Right cardiac atrium (tissue), 5 donors: ENCODE measurements at regions not wholly inside any gene's neighbourhood (a gene's known extent, or its start where the extent isn't known, plus 50 kb on each side); places are given as distances from the start of the nearest gene placed in this dataset.

Experiments used
- ATAC-seq, 2 donors: fragments of 200-7000 bp; cut with Tn5 transposase; one replicate each; pipeline versions ENCODE4 v1.8.0 to v1.9.1; 2020; ENCODE audit warnings: moderate library complexity in 2 of 2, mild to moderate bottlenecking in 1 of 2
- DNase-seq, 3 donors: peaks; one replicate each; pipeline ENCODE4 v3.0.0-alpha.2; 2020
- H3K27ac ChIP-seq: one replicate; pipeline ENCODE4 v1.5.1; 2013; ENCODE audit warnings: mild to moderate bottlenecking, low read length, control low read depth, moderate library complexity
- H3K27me3 ChIP-seq: one replicate; pipeline ENCODE4 v1.6.1; 2013; ENCODE audit not compliant: control insufficient read depth, insufficient read depth
- H3K4me1 ChIP-seq: one replicate; pipeline ENCODE4 v1.6.1; 2013; ENCODE audit warnings: low read length; ENCODE audit not compliant: control insufficient read depth, insufficient read depth
- H3K4me3 ChIP-seq: one replicate; pipeline ENCODE4 v1.5.1; 2013; ENCODE audit warnings: low read length, control low read depth
- H3K9me3 ChIP-seq: one replicate; pipeline ENCODE4 v1.6.1; 2013; ENCODE audit warnings: low read length; ENCODE audit not compliant: control insufficient read depth
- WGBS: extraction: QIAGEN DNeasy Blood & Tissue Kit; methylation state at CpG from one replicate; pipeline ENCODE4 v1.1.7; 2013; 5-methylcytosine and 5-hydroxymethylcytosine counted together
- intact Hi-C, 4 donors: fragments of 100-400 bp; cut with DNase I; formaldehyde crosslinking; loops; one replicate each; pipeline versions ENCODE4 v1.11.0 to v1.14.0; 2022 to 2023
- donor health status: healthy with polysubstance abuse.
- donor health status: DM: no; HTN: yes; CAD: no.
- donor health status: DM: no; HTN: no; CAD: no.
- donor health status: DM: no; HTN: yes; CAD: no; lungs with severe emphysema.
- donor health status: DM: yes; HTN: yes; CAD: no.

- Histone ChIP-seq H3K4me1 (no peaks in the 10 kb centered on the region), H3K9me3 (no peaks in the 10 kb centered on the region), H3K27ac (no peak overlapping the region), H3K4me3 (no peak overlapping the region), H3K27me3 (no peaks in the 10 kb centered on the region)
- WGBS = 64% methylated on average over 8 of the region's 8 CpGs
- DNase-seq (peak in 1 of 3 donors; percentile 28), ATAC-seq (peak in 1 of 2 donors; percentile 52)
- intact Hi-C loops = no loop called here
Measured at GRCh38 chr12:58443981-58444371, 476.3 kb downstream of the LRIG3 start.

- DNase-seq (peak in 1 of 3 donors; percentile 41), ATAC-seq (peak in 1 of 2 donors; percentile 72)
- WGBS = 39% methylated on average over 2 of the region's 2 CpGs
- intact Hi-C loops = no loop called here
- Histone ChIP-seq H3K9me3 (no peaks in the 10 kb centered on the region), H3K4me1 (no peaks in the 10 kb centered on the region), H3K27me3 (no peaks in the 10 kb centered on the region), H3K4me3 (no peak overlapping the region), H3K27ac (no peak overlapping the region)
Measured at GRCh38 chr12:58450868-58451482, 469.3 kb downstream of the LRIG3 start.

GRCh38 chr12:58452546-58452945 is 467.8 kb downstream of the LRIG3 start:
- no peaks in the 10 kb centered on the region for H3K9me3 ChIP-seq
- intact Hi-C loops = no loop called here
- 45% methylated on average over 2 of the region's 2 CpGs for WGBS
- no peaks in the 10 kb centered on the region for H3K27me3 ChIP-seq
- no peak for DNase-seq
- H3K4me3 ChIP-seq = no peak overlapping the region
- no peak overlapping the region for H3K27ac ChIP-seq
- no peak for ATAC-seq
- no peaks in the 10 kb centered on the region for H3K4me1 ChIP-seq

GRCh38 chr12:58453306-58453705 is 467.0 kb downstream of the LRIG3 start:
- DNase-seq (no peak), ATAC-seq (no peak)
- no peak overlapping the region for H3K27ac ChIP-seq
- intact Hi-C loops = no loop called here
- H3K4me1 ChIP-seq = no peaks in the 10 kb centered on the region
- 68% methylated on average over 3 of the region's 3 CpGs for WGBS
- H3K4me3 ChIP-seq = no peak overlapping the region
- no peaks in the 10 kb centered on the region for H3K27me3 ChIP-seq
- no peaks in the 10 kb centered on the region for H3K9me3 ChIP-seq

- WGBS = 82% methylated on average over 1 of the region's 1 CpG
- intact Hi-C loops = no loop called here
- Histone ChIP-seq H3K4me1 (no peaks in the 10 kb centered on the region), H3K9me3 (no peaks in the 10 kb centered on the region), H3K27ac (no peak overlapping the region), H3K27me3 (no peaks in the 10 kb centered on the region), H3K4me3 (no peak overlapping the region)
- ATAC-seq = no peak
- DNase-seq = no peak
Measured at GRCh38 chr12:58455136-58455535, 465.2 kb downstream of the LRIG3 start.

GRCh38 chr12:58458102-58458501 is 462.2 kb downstream of the LRIG3 start:
- 68% methylated on average over 1 of the region's 1 CpG for WGBS
- Histone ChIP-seq H3K9me3 (no peaks in the 10 kb centered on the region), H3K27ac (no peak overlapping the region), H3K4me3 (no peak overlapping the region), H3K4me1 (no peaks in the 10 kb centered on the region), H3K27me3 (no peaks in the 10 kb centered on the region)
- ATAC-seq (no peak), DNase-seq (no peak)
- intact Hi-C loops = no loop called here

- no peak overlapping the region for H3K27ac ChIP-seq
- H3K9me3 ChIP-seq = no peaks in the 10 kb centered on the region
- H3K4me3 ChIP-seq = no peak overlapping the region
- no peaks in the 10 kb centered on the region for H3K27me3 ChIP-seq
- no peak for DNase-seq
- H3K4me1 ChIP-seq = no peaks in the 10 kb centered on the region
- intact Hi-C loops = no loop called here
- no peak for ATAC-seq
Measured at GRCh38 chr12:58459191-58459590, 461.1 kb downstream of the LRIG3 start.

GRCh38 chr12:58463051-58463450 is 457.3 kb downstream of the LRIG3 start:
- no peak for DNase-seq
- intact Hi-C loops = no loop called here

GRCh38 chr12:58465418-58465817 is 454.9 kb downstream of the LRIG3 start:
- 70% methylated on average over 2 of the region's 2 CpGs for WGBS

More at GRCh38 chr12:58463051-58463450, 457.3 kb downstream of the LRIG3 start:
- Histone ChIP-seq H3K9me3 (peaks cover 2% of the 10 kb centered on the region), H3K27ac (no peak overlapping the region), H3K4me1 (no peaks in the 10 kb centered on the region), H3K4me3 (no peak overlapping the region), H3K27me3 (no peaks in the 10 kb centered on the region)
- 80% methylated on average over 3 of the region's 3 CpGs for WGBS
- no peak for ATAC-seq

GRCh38 chr12:58470266-58471010 is 449.9 kb downstream of the LRIG3 start:
- Histone ChIP-seq H3K9me3 (peaks cover 2% of the 10 kb centered on the region), H3K27ac (no peak overlapping the region), H3K4me3 (no peak overlapping the region), H3K4me1 (no peaks in the 10 kb centered on the region), H3K27me3 (no peaks in the 10 kb centered on the region)
- ATAC-seq (no peak), DNase-seq (no peak)
- 65% methylated on average over 1 of the region's 1 CpG for WGBS
- intact Hi-C loops = no loop called here

More at GRCh38 chr12:58465418-58465817, 454.9 kb downstream of the LRIG3 start:
- Histone ChIP-seq H3K9me3 (peaks cover 2% of the 10 kb centered on the region), H3K27me3 (no peaks in the 10 kb centered on the region), H3K4me3 (no peak overlapping the region), H3K27ac (no peak overlapping the region), H3K4me1 (no peaks in the 10 kb centered on the region)
- intact Hi-C loops = no loop called here
- DNase-seq (no peak), ATAC-seq (no peak)

GRCh38 chr12:58479401-58479800 is 440.9 kb downstream of the LRIG3 start:
- Histone ChIP-seq H3K4me3 (no peak overlapping the region), H3K9me3 (no peaks in the 10 kb centered on the region), H3K27ac (no peak overlapping the region), H3K4me1 (no peaks in the 10 kb centered on the region), H3K27me3 (no peaks in the 10 kb centered on the region)
- intact Hi-C loops = no loop called here
- ATAC-seq (no peak), DNase-seq (no peak)
